Liver (tissue), 8 donors: ENCODE measurements at regions not wholly inside any gene's neighbourhood (a gene's known extent, or its start where the extent isn't known, plus 50 kb on each side); places are given as distances from the start of the nearest gene placed in this dataset.

Source experiments
- DNase-seq: peaks from one replicate; pipeline ENCODE4 v3.0.0-alpha.2; 2017; ENCODE audit warnings: low spot score
- H3K27ac ChIP-seq, 2 donors: one replicate each; pipeline ENCODE4 v1.7.0; 2013; ENCODE audit warnings: inconsistent platforms in 2 of 2, low read length in 2 of 2, control low read depth in 1 of 2, low read depth in 1 of 2, mild to moderate bottlenecking in 1 of 2
- H3K27me3 ChIP-seq, 4 donors: one replicate each; pipeline versions ENCODE4 v1.6.1 to v1.7.0; 2013; ENCODE audit warnings: low read length in 3 of 4, inconsistent platforms in 1 of 4, mild to moderate bottlenecking in 1 of 4, moderate library complexity in 1 of 4; ENCODE audit not compliant: control insufficient read depth in 4 of 4, insufficient read depth in 4 of 4
- H3K36me3 ChIP-seq, 4 donors: one replicate each; pipeline versions ENCODE4 v1.6.1 to v1.7.0; 2013; ENCODE audit warnings: low read length in 3 of 4, mild to moderate bottlenecking in 3 of 4, low read depth in 1 of 4, moderate library complexity in 1 of 4; ENCODE audit not compliant: control insufficient read depth in 4 of 4, insufficient read depth in 3 of 4
- H3K4me1 ChIP-seq, 4 donors: one replicate each; pipeline versions ENCODE4 v1.6.1 to v1.7.0; 2013; ENCODE audit warnings: low read length in 3 of 4, mild to moderate bottlenecking in 3 of 4, moderate library complexity in 1 of 4; ENCODE audit not compliant: control insufficient read depth in 4 of 4, insufficient read depth in 4 of 4
- H3K4me3 ChIP-seq, 3 donors: one replicate each; pipeline versions ENCODE4 v1.6.1 to v1.7.0; 2013; ENCODE audit warnings: low read length in 3 of 3, control low read depth in 1 of 3, low read depth in 1 of 3, mild to moderate bottlenecking in 1 of 3
- H3K9ac ChIP-seq, 2 donors: one replicate each; pipeline ENCODE4 v1.7.0; 2013; ENCODE audit warnings: low read length in 2 of 2, mild to moderate bottlenecking in 2 of 2, moderate library complexity in 2 of 2, control low read depth in 1 of 2, low read depth in 1 of 2
- H3K9me3 ChIP-seq, 4 donors: one replicate each; pipeline versions ENCODE4 v1.6.1 to v1.7.0; 2013; ENCODE audit warnings: low read length in 3 of 4; ENCODE audit not compliant: control insufficient read depth in 4 of 4
- ATF3 ChIP-seq: IDR thresholded peaks from 2 replicates; pipeline ENCODE4 v1.6.1; 2016; ENCODE audit warnings: antibody characterized with exemption
- CTCF ChIP-seq: fragments of 150-350 bp; IDR thresholded peaks from 2 replicates; pipeline ENCODE4 v1.5.1; 2017; ENCODE audit warnings: improper control_type of control experiment, low read depth, low read length; ENCODE audit not compliant: missing input control
- EGR1 ChIP-seq, 2 donors: IDR thresholded peaks; 2 replicates each; pipeline ENCODE4 v1.6.1; 2016 to 2018; ENCODE audit warnings: antibody characterized with exemption in 2 of 2, low read depth in 2 of 2
- FOXA1 ChIP-seq: IDR thresholded peaks from 2 replicates; pipeline ENCODE4 v1.6.1; 2016; ENCODE audit warnings: antibody characterized with exemption
- FOXA2 ChIP-seq: IDR thresholded peaks from 2 replicates; pipeline ENCODE4 v1.6.1; 2016; ENCODE audit warnings: antibody characterized with exemption
- HNF4A ChIP-seq, 2 donors: conservative IDR thresholded peaks; 2 replicates each; pipeline ENCODE4 v1.6.1; 2016; ENCODE audit warnings: antibody characterized with exemption in 2 of 2, mild to moderate bottlenecking in 2 of 2
- HNF4G ChIP-seq: IDR thresholded peaks from 2 replicates; pipeline ENCODE4 v1.6.1; 2016; ENCODE audit warnings: antibody characterized with exemption
- JUND ChIP-seq, 2 donors: IDR thresholded peaks; 2 replicates each; pipeline ENCODE4 v1.6.1; 2016; ENCODE audit warnings: antibody characterized with exemption in 2 of 2
- MAX ChIP-seq: IDR thresholded peaks from 2 replicates; pipeline ENCODE4 v1.6.1; 2016; ENCODE audit warnings: antibody characterized with exemption
- NR2F2 ChIP-seq: IDR thresholded peaks from 2 replicates; pipeline ENCODE4 v1.6.1; 2016; ENCODE audit warnings: antibody characterized with exemption
- RAD21 ChIP-seq, 2 donors: IDR thresholded peaks; 2 replicates each; pipeline ENCODE4 v1.6.1; 2016; ENCODE audit warnings: antibody characterized with exemption in 2 of 2, mild to moderate bottlenecking in 2 of 2
- REST ChIP-seq: IDR thresholded peaks from 2 replicates; pipeline ENCODE4 v1.6.1; 2016; ENCODE audit warnings: antibody characterized with exemption, mild to moderate bottlenecking
- RXRA ChIP-seq, 2 donors: IDR thresholded peaks; 2 replicates each; pipeline ENCODE4 v1.6.1; 2017 to 2018; ENCODE audit warnings: antibody characterized with exemption in 2 of 2, mild to moderate bottlenecking in 1 of 2
- SP1 ChIP-seq: IDR thresholded peaks from 2 replicates; pipeline ENCODE4 v1.6.1; 2018; ENCODE audit warnings: antibody characterized with exemption, mild to moderate bottlenecking
- TAF1 ChIP-seq: conservative IDR thresholded peaks from 2 replicates; pipeline ENCODE4 v1.6.1; 2016; ENCODE audit warnings: antibody characterized with exemption, mild to moderate bottlenecking
- YY1 ChIP-seq: IDR thresholded peaks from 2 replicates; pipeline ENCODE4 v1.6.1; 2016; ENCODE audit warnings: antibody characterized with exemption, mild to moderate bottlenecking
- ZBTB33 ChIP-seq: IDR thresholded peaks from 2 replicates; pipeline ENCODE4 v1.6.1; 2016; ENCODE audit warnings: antibody characterized with exemption
- WGBS: extraction: QIAGEN DNeasy Blood & Tissue Kit; methylation state at CpG from one replicate; pipeline ENCODE4 v1.1.7; 2013; 5-methylcytosine and 5-hydroxymethylcytosine counted together
- donor health status: healthy.
- donor health status: healthy.
- donor health status: healthy.
- donor health status: healthy.
- donor health status: healthy.

GRCh38 chr9:92196909-92197308, 81.7 kb upstream of the SPTLC1 start:
- Histone ChIP-seq H3K4me1 (no peaks in the 10 kb centered on the region), H3K27me3 (no peaks in the 10 kb centered on the region), H3K36me3 (no peaks in the 10 kb centered on the region), H3K27ac (no peak overlapping the region), H3K9me3 (peaks cover 0 to 2% (median 0%) of the 10 kb centered on the region in 4 donors), H3K4me3 (no peak overlapping the region), H3K9ac (no peak overlapping the region)
- 31% methylated on average over 1 of the region's 1 CpG for WGBS
- DNase-seq: no peak
- TF ChIP-seq TAF1 (no peak), HNF4A (conservative IDR thresholded peaks at IDR 0.05) (peak in 1 of 2 donors; percentile 13)

GRCh38 chr9:92196400-92196799, 81.2 kb upstream of the SPTLC1 start:
- Histone ChIP-seq H3K27me3 (no peaks in the 10 kb centered on the region), H3K4me1 (no peaks in the 10 kb centered on the region), H3K4me3 (no peak overlapping the region), H3K27ac (no peak overlapping the region), H3K9ac (no peak overlapping the region), H3K36me3 (no peaks in the 10 kb centered on the region), H3K9me3 (peaks cover 0 to 2% (median 0%) of the 10 kb centered on the region in 4 donors)
- TF ChIP-seq SP1: no peak
- no peak for TF ChIP-seq CTCF
- no peak for TF ChIP-seq NR2F2
- TF ChIP-seq REST: no peak
- TF ChIP-seq MAX: no peak
- no peak for TF ChIP-seq ZBTB33
- TF ChIP-seq HNF4G: no peak
- TF ChIP-seq FOXA2: no peak
- no peak for TF ChIP-seq ATF3
- TF ChIP-seq RXRA (IDR thresholded peaks at IDR 0.05): no peak
- no peak for TF ChIP-seq TAF1
- TF ChIP-seq EGR1 (IDR thresholded peaks at IDR 0.05; ENCODE audit: low read depth in 2 of 2): no peak
- TF ChIP-seq JUND (IDR thresholded peaks at IDR 0.05): no peak
- TF ChIP-seq FOXA1: no peak
- no peak for TF ChIP-seq RAD21 (IDR thresholded peaks at IDR 0.05)
- TF ChIP-seq YY1: no peak
- no peak for DNase-seq
